C4-2B (cell line): ENCODE measurements at regions not wholly inside any gene's neighbourhood (a gene's known extent, or its start where the extent isn't known, plus 50 kb on each side); places are given as distances from the start of the nearest gene placed in this dataset.
"Not testable (repeated sequence)": the region's sequence is repeated elsewhere in the genome, so short reads cannot be mapped to it uniquely, and the experiment has no call there.

Experiments
- CTCF ChIP-seq: fragments of 450-650 bp; conservative IDR thresholded peaks from 2 replicates; pipeline ENCODE4 v1.5.1; 2017; ENCODE audit warnings: mild to moderate bottlenecking
- ZFX ChIP-seq: fragments of 450-650 bp; IDR thresholded peaks from 2 replicates; pipeline ENCODE4 v1.6.1; 2017

- not testable (repeated sequence) for TF ChIP-seq CTCF, ZFX
Observed at GRCh38 chr10:120213283-120213682, 243.7 kb upstream of the PLPP4 start.
